HepG2 (cell line): ENCODE measurements at regions not wholly inside any gene's neighbourhood (a gene's known extent, or its start where the extent isn't known, plus 50 kb on each side); places are given as distances from the start of the nearest gene placed in this dataset.

Experiments used
- KLF12 ChIP-seq: sonication (generic); formaldehyde crosslinking; IDR thresholded peaks from 2 replicates; pipeline ENCODE4 v1.4.0; 2020; ENCODE audit warnings: missing genetic modification reagents, borderline replicate concordance
- NFKBIZ ChIP-seq: IDR thresholded peaks from 2 replicates; pipeline ENCODE4 v1.6.1; 2018; ENCODE audit warnings: missing genetic modification reagents, missing compliant biosample characterization
- NFYB ChIP-seq: sonication (generic); formaldehyde crosslinking; IDR thresholded peaks from 2 replicates; pipeline ENCODE4 v1.4.0; 2020; ENCODE audit warnings: missing genetic modification reagents
- PHF20 ChIP-seq: sonication (generic); formaldehyde crosslinking; IDR thresholded peaks from 2 replicates; pipeline ENCODE4 v1.5.0; 2020; ENCODE audit warnings: mild to moderate bottlenecking, missing genetic modification reagents
- PRMT3 ChIP-seq: sonication (generic); formaldehyde crosslinking; IDR thresholded peaks from 2 replicates; pipeline ENCODE4 v1.8.1; 2022; ENCODE audit warnings: low read depth, mild to moderate bottlenecking, moderate library complexity, missing genetic modification reagents, borderline replicate concordance
- ZNF446 ChIP-seq: sonication (generic); formaldehyde crosslinking; IDR thresholded peaks from 2 replicates; pipeline ENCODE4 v1.5.0; 2020; ENCODE audit warnings: mild to moderate bottlenecking, missing genetic modification reagents
- TF ChIP-seq, protein P1 (sequence below): sonication (generic); formaldehyde crosslinking; IDR thresholded peaks from 2 replicates; pipeline ENCODE4 v1.5.0; 2020; ENCODE audit warnings: mild to moderate bottlenecking, missing genetic modification reagents, borderline replicate concordance
- TF ChIP-seq, protein P2 (sequence below): sonication (generic); formaldehyde crosslinking; IDR thresholded peaks from 2 replicates; pipeline ENCODE4 v1.5.0; 2020; ENCODE audit warnings: missing genetic modification reagents

DNA sequence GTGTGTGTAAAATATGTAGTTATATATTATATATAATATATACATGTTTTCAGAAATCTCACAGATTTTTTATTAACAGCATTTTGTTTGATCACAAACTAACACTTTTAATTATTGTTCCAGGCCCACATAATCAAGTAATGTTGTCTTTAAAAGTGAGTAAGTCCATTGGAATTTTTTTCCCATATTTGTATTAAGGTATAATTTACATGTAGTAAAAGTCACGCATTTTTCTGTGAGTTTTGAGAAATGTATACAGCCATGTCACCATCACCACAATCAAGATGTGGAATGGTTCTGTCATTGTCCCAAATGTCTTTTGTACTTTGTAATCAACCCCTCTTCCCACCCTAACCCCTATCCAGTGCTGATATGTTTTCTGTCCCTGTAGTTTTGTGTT lies 120.0 kb upstream of the RFC3 start (continued):
- TF ChIP-seq, protein P1, sequence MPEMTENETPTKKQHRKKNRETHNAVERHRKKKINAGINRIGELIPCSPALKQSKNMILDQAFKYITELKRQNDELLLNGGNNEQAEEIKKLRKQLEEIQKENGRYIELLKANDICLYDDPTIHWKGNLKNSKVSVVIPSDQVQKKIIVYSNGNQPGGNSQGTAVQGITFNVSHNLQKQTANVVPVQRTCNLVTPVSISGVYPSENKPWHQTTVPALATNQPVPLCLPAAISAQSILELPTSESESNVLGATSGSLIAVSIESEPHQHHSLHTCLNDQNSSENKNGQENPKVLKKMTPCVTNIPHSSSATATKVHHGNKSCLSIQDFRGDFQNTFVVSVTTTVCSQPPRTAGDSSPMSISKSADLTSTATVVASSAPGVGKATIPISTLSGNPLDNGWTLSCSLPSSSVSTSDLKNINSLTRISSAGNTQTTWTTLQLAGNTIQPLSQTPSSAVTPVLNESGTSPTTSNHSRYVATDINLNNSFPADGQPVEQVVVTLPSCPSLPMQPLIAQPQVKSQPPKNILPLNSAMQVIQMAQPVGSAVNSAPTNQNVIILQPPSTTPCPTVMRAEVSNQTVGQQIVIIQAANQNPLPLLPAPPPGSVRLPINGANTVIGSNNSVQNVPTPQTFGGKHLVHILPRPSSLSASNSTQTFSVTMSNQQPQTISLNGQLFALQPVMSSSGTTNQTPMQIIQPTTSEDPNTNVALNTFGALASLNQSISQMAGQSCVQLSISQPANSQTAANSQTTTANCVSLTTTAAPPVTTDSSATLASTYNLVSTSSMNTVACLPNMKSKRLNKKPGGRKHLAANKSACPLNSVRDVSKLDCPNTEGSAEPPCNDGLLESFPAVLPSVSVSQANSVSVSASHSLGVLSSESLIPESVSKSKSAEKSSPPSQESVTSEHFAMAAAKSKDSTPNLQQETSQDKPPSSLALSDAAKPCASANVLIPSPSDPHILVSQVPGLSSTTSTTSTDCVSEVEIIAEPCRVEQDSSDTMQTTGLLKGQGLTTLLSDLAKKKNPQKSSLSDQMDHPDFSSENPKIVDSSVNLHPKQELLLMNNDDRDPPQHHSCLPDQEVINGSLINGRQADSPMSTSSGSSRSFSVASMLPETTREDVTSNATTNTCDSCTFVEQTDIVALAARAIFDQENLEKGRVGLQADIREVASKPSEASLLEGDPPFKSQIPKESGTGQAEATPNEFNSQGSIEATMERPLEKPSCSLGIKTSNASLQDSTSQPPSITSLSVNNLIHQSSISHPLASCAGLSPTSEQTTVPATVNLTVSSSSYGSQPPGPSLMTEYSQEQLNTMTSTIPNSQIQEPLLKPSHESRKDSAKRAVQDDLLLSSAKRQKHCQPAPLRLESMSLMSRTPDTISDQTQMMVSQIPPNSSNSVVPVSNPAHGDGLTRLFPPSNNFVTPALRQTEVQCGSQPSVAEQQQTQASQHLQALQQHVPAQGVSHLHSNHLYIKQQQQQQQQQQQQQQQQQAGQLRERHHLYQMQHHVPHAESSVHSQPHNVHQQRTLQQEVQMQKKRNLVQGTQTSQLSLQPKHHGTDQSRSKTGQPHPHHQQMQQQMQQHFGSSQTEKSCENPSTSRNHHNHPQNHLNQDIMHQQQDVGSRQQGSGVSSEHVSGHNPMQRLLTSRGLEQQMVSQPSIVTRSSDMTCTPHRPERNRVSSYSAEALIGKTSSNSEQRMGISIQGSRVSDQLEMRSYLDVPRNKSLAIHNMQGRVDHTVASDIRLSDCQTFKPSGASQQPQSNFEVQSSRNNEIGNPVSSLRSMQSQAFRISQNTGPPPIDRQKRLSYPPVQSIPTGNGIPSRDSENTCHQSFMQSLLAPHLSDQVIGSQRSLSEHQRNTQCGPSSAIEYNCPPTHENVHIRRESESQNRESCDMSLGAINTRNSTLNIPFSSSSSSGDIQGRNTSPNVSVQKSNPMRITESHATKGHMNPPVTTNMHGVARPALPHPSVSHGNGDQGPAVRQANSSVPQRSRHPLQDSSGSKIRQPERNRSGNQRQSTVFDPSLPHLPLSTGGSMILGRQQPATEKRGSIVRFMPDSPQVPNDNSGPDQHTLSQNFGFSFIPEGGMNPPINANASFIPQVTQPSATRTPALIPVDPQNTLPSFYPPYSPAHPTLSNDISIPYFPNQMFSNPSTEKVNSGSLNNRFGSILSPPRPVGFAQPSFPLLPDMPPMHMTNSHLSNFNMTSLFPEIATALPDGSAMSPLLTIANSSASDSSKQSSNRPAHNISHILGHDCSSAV (CRISPR knock-in tag) = no peak
- TF ChIP-seq NFKBIZ (CRISPR knock-in tag) (no peak), NFYB (CRISPR knock-in tag) (no peak), ZNF446 (no peak), PHF20 (CRISPR knock-in tag) (no peak), KLF12 (no peak), PRMT3 (CRISPR knock-in tag) (no peak)
- TF ChIP-seq, protein P2, sequence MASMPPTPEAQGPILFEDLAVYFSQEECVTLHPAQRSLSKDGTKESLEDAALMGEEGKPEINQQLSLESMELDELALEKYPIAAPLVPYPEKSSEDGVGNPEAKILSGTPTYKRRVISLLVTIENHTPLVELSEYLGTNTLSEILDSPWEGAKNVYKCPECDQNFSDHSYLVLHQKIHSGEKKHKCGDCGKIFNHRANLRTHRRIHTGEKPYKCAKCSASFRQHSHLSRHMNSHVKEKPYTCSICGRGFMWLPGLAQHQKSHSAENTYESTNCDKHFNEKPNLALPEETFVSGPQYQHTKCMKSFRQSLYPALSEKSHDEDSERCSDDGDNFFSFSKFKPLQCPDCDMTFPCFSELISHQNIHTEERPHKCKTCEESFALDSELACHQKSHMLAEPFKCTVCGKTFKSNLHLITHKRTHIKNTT (CRISPR knock-in tag) = no peak
